Osteocyte (in vitro differentiated cells): ENCODE measurements at regions not wholly inside any gene's neighbourhood (a gene's known extent, or its start where the extent isn't known, plus 50 kb on each side); places are given as distances from the start of the nearest gene placed in this dataset.
"Not testable (repeated sequence)": the region's sequence is repeated elsewhere in the genome, so short reads cannot be mapped to it uniquely, and the experiment has no call there.

Experiments
- DNase-seq: peaks from one replicate; pipeline ENCODE4 v3.0.0; 2021; ENCODE audit warnings: mixed read lengths; ENCODE audit not compliant: unreplicated experiment; ENCODE audit errors: extremely low spot score
- H3K27ac Mint-ChIP-seq: one replicate; pipeline ENCODE4 v1.8.0; 2021; ENCODE audit warnings: mild to moderate bottlenecking, mixed read lengths; ENCODE audit not compliant: unreplicated experiment
- H3K27me3 Mint-ChIP-seq: one replicate; pipeline ENCODE4 v1.8.0; 2021; ENCODE audit warnings: mixed read lengths; ENCODE audit not compliant: unreplicated experiment
- H3K36me3 Mint-ChIP-seq: one replicate; pipeline ENCODE4 v1.8.0; 2021; ENCODE audit warnings: mixed read lengths; ENCODE audit not compliant: unreplicated experiment
- H3K4me1 Mint-ChIP-seq: one replicate; pipeline ENCODE4 v1.8.0; 2021; ENCODE audit warnings: mixed read lengths; ENCODE audit not compliant: unreplicated experiment
- H3K4me3 Mint-ChIP-seq: one replicate; pipeline ENCODE4 v1.8.0; 2021; ENCODE audit warnings: mild to moderate bottlenecking, moderate library complexity, mixed read lengths; ENCODE audit not compliant: unreplicated experiment
- H3K9me3 Mint-ChIP-seq: one replicate; pipeline ENCODE4 v1.8.0; 2021; ENCODE audit warnings: mixed read lengths; ENCODE audit not compliant: unreplicated experiment
- CTCF ChIP-seq: fragments of 200-600 bp; sonication (generic); IDR thresholded peaks from 2 replicates; pipeline ENCODE4 v1.5.0; 2021; ENCODE audit warnings: antibody characterized with exemption, mild to moderate bottlenecking, moderate library complexity

- Mint-ChIP-seq H3K4me1 (no peaks in the 10 kb centered on the region), H3K27me3 (no peaks in the 10 kb centered on the region), H3K9me3 (no peaks in the 10 kb centered on the region), H3K27ac (no peak overlapping the region), H3K4me3 (no peak overlapping the region), H3K36me3 (no peaks in the 10 kb centered on the region)
- no peak for DNase-seq
- TF ChIP-seq CTCF, result no peak
Measured at GRCh38 chr18:9043581-9043980, 58.9 kb upstream of the NDUFV2 start.

- DNase-seq, result no peak
- TF ChIP-seq CTCF, result no peak
Measured at GRCh38 chr18:9047715-9048114, 54.8 kb upstream of the NDUFV2 start.

GRCh38 chr18:9048236-9048635 lies 54.3 kb upstream of the NDUFV2 start:
- no peak for DNase-seq
- Mint-ChIP-seq H3K4me3 (no peak overlapping the region), H3K4me1 (no peaks in the 10 kb centered on the region), H3K27me3 (no peaks in the 10 kb centered on the region), H3K27ac (no peak overlapping the region), H3K9me3 (peaks cover 7% of the 10 kb centered on the region), H3K36me3 (peaks cover 5% of the 10 kb centered on the region)
- TF ChIP-seq CTCF, result no peak

More at GRCh38 chr18:9047715-9048114, 54.8 kb upstream of the NDUFV2 start:
- Mint-ChIP-seq H3K27ac (no peak overlapping the region), H3K27me3 (no peaks in the 10 kb centered on the region), H3K4me1 (no peaks in the 10 kb centered on the region), H3K4me3 (no peak overlapping the region), H3K36me3 (peaks cover 5% of the 10 kb centered on the region), H3K9me3 (peaks cover 7% of the 10 kb centered on the region)

- H3K9me3 Mint-ChIP-seq, result peaks cover 7% of the 10 kb centered on the region
- no peak for TF ChIP-seq CTCF
- peaks cover 5% of the 10 kb centered on the region for H3K36me3 Mint-ChIP-seq
- no peaks in the 10 kb centered on the region for H3K27me3 Mint-ChIP-seq
- DNase-seq, result no peak
- H3K4me1 Mint-ChIP-seq, result no peaks in the 10 kb centered on the region
- no peak overlapping the region for H3K27ac Mint-ChIP-seq
- no peak overlapping the region for H3K4me3 Mint-ChIP-seq
Measured at GRCh38 chr18:9048808-9049494, 53.5 kb upstream of the NDUFV2 start.

GRCh38 chr18:9049495-9049809 lies 53.0 kb upstream of the NDUFV2 start:
- DNase-seq, result no peak
- no peak for TF ChIP-seq CTCF
- Mint-ChIP-seq H3K4me3 (no peak overlapping the region), H3K36me3 (peaks cover 5% of the 10 kb centered on the region), H3K9me3 (peaks cover 7% of the 10 kb centered on the region), H3K27me3 (no peaks in the 10 kb centered on the region), H3K4me1 (no peaks in the 10 kb centered on the region), H3K27ac (no peak overlapping the region)

GRCh38 chr18:9050628-9051284 lies 51.7 kb upstream of the NDUFV2 start:
- not testable (repeated sequence) for H3K4me1 Mint-ChIP-seq, H3K9me3 Mint-ChIP-seq, H3K36me3 Mint-ChIP-seq, DNase-seq, H3K27ac Mint-ChIP-seq, H3K4me3 Mint-ChIP-seq, H3K27me3 Mint-ChIP-seq
